NCI-H128 (cell line): ENCODE measurements at regions not wholly inside any gene's neighbourhood (a gene's known extent, or its start where the extent isn't known, plus 50 kb on each side); places are given as distances from the start of the nearest gene placed in this dataset.

ENCODE experiments used
- DNase-seq: peaks from one replicate; lab custom pipeline; 2025; ENCODE audit not compliant: unreplicated experiment; lab: John Stamatoyannopoulos, UW

- no peak for DNase-seq
Measured at GRCh38 chr5:61949054-61949678, 356.8 kb upstream of the KIF2A start.

DNA sequence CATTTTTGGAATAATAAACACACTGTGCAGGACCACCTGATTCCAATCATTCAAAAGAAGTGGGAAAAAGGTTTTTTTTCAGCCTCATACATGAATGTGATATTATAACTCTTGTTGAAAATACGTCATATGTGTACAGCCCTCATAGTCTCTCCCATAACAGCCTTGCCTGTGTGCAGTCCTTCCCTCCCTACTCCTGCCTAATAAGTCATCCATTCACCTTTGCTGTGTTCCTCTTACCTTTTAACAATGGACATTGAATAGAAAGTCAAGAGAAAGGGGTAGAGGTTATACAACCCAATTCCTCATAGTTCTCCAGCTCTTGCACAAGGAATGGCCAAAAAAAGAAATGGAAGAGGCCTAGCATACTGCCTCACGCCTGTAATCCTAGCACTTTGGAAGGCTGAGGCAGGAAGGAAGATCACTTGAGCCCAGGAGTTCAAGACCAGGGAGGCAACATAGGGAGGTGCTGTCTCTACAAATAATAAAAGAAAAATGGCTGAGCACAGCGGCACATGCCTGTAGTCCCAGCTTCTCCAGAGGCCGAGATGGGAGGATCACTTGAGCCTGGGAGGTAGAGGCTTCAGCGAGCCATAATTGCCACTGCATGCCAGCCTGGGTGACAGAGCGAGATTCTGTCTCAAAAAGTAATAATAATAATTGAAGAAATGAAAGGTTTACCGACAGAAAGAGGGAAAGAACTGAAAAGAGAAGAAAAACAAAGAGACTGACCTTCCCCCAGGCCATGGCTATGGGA, 356.1 kb upstream of the KIF2A start:
- DNase-seq = no peak

- no peak for DNase-seq
Measured at GRCh38 chr5:61951295-61951694, 354.7 kb upstream of the KIF2A start.

- DNase-seq = no peak
Measured at GRCh38 chr5:61953913-61954312, 352.1 kb upstream of the KIF2A start.

- DNase-seq = no peak
Measured at GRCh38 chr5:61964201-61964600, 341.8 kb upstream of the KIF2A start.

- DNase-seq = no peak
Measured at GRCh38 chr5:61965069-61965468, 340.9 kb upstream of the KIF2A start.

DNA sequence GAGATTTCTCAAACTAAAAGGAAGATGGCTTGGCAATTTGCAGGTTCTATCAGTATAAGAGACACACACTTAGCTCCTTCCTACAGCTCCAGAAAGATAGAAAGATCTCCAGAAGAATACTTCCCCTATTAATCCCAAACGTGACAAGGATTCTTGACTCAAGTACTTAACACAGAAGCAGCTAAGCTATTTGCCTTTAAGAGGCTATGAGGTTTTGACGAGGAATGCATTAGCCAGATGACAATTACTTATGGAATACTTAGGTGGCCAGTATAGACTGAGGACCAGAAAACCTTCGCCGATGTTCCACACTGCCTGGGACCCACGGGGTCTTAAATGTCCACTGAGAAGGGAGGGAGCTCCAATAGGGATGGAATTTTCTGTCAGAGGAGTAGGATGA, 340.5 kb upstream of the KIF2A start:
- DNase-seq = no peak

- no peak for DNase-seq
Measured at GRCh38 chr5:61966296-61966955, 339.6 kb upstream of the KIF2A start.

- no peak for DNase-seq
Measured at GRCh38 chr5:61966997-61967396, 339.0 kb upstream of the KIF2A start.

GRCh38 chr5:61967681-61968080, 338.3 kb upstream of the KIF2A start:
- no peak for DNase-seq

GRCh38 chr5:61969347-61969746, 336.7 kb upstream of the KIF2A start:
- DNase-seq = no peak

DNA sequence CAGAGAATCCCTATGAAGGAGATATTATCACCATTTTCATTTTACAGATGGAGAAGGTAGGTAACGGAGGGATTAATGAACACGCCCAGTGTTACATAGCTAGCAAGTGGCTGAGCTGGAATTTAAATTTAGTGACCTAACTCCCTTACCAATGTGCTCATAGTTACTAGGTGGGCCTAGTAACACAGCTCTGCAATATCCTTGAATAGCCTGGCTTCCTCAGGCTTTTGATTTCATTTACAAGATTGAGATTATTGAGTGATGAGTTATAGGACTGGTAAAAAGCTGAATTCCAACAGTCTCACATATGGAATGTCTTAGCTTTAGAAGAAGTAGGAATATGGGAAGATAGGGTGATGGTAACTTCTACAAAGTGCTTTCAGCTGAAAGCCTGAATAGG, 336.3 kb upstream of the KIF2A start:
- no peak for DNase-seq

DNA sequence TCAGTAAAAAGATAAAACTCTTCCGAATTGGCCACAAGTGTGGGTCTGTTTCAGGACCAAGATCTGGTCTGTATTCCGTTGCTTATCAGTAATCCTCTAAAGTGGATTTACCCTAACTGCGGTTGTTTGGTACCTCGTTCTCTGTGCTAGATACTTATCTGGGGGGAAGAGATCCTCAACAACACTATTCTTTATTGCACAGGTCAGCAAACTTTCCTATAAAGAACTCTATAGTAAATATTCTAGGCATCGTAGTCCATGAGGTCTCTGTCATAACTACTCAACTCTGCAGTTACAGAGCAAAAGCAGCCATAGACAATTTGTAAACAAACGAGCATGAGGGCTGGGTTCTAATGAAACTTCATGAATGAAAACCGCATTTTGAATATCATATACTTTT, 335.8 kb upstream of the KIF2A start:
- DNase-seq = no peak

DNA sequence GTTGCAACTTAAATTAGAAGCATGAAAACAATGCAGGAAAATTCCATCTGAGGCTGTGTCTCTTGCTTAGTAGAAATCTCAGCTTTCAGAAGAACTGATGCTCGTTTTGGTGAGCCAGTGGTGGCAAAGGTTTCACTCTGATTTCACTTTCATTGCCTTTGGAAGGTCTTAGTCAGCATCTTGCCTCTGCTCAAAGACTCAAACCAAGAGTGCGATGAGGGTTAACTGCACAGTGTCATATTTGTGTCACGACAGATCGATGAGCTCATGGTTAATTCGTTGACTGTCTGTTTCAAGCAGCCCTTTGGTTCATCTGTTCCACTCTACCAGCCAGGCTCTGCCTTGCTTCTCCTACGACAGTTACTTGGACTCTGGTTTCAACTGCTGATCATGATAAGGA, 331.3 kb upstream of the KIF2A start:
- DNase-seq = no peak

DNA sequence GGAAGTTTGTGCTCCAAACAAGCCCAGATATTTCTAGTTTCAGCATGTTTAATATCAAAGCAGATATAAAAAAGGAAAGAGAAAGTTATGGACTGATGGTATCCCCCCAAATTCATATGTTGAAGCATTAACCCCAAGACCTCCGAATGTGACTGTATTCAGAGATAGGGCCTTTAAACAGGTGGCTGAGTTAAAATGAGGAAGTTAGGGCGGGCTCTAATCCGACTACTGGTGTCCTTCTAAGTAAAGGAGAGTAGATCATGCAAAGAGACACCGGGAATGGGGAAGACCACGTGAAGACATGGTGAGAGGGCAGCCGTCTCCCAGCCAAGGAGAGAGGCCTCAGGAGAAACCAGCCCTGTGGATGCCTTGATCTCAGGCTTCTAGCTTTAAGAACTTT, 324.1 kb upstream of the KIF2A start:
- no peak for DNase-seq

- no peak for DNase-seq
Measured at GRCh38 chr5:61991430-61991829, 314.6 kb upstream of the KIF2A start.

GRCh38 chr5:61991866-61992265, 314.1 kb upstream of the KIF2A start:
- DNase-seq = no peak

DNA sequence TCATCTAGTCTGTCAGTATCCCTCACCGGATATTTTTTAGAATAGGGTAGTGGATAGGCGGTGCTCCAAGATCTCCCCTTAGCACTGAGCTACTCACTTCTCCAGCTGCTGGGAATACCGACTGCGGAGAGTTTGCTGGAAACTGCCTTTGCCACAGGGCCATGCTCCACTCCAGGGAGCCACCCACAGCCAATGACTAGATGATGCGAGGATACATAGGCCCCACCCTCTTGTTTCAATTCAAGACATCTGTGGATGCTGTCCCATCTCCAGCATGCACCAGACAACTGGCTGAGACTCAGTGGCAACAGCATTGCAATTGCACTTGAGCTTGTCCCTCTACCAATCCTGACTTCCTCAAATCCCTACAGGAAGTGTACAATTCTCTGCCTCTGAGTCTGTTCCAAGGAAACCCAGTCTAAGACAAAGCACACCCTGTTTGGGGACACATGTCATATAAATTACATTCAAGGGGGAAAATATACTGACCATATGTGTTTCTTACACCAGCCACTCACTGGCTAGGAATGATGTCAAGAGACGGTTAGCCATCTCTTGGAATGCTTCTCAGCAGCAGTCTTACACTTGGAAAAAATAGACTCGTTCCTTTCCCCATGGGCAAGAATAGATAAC, 312.6 kb upstream of the KIF2A start:
- DNase-seq = no peak

DNA sequence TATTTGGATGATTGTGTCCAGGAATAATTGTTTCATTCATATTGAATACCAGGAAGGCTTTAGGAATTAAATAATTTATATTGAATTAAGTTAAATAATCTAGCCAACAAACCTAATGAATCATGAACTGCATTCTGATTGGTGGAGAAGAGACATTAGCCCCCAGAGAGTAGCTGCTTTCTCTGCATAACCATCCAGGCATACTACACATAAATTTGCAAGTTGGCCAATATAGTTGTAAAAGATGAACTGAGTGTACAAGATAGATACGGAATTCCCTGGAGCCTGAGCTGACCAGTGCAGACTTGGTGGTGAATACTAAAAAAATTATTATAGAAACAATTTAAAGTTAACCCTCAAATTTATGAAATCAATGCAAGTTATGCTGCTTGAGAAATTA, 311.8 kb upstream of the KIF2A start:
- DNase-seq = no peak

- DNase-seq = no peak
Measured at GRCh38 chr5:61995486-61995885, 310.5 kb upstream of the KIF2A start.

- DNase-seq = no peak
Measured at GRCh38 chr5:61999371-61999770, 306.6 kb upstream of the KIF2A start.

DNA sequence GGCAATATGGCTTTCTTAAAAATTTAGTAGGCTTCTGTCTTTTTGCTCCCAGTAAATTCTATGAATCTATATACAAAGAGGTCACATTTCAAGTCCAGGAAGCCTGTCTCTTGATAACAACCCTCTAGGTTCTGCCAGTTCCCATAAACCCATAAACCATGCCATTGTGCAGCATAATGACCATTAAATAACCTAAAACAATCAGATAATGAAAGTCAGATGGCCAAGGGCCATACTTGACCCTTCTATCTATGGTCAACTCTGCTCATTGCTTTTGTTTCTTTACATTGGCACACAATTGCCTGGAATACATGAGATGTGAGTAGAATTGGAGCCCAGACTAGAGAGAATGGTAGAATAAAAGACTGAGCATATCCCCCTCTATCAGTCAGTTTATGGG, 305.4 kb upstream of the KIF2A start:
- DNase-seq = no peak
